ENCODE measurements at regions not wholly inside any gene's neighbourhood (a gene's known extent, or its start where the extent isn't known, plus 50 kb on each side); places are given as distances from the start of the nearest gene placed in this dataset.

- Mint-ChIP-seq H3K4me1 (ENCODE audit: low read depth, unreplicated experiment) (no peaks in the 10 kb centered on the region), H3K4me3 (ENCODE audit: low read depth, unreplicated experiment) (no peak overlapping the region), H3K9me3 (ENCODE audit: low read depth, unreplicated experiment) (peaks cover 3% of the 10 kb centered on the region), H3K27me3 (ENCODE audit: unreplicated experiment) (peaks cover 7% of the 10 kb centered on the region), H3K27ac (ENCODE audit: unreplicated experiment) (no peak overlapping the region), H3K36me3 (ENCODE audit: insufficient read depth, unreplicated experiment) (no peaks in the 10 kb centered on the region)
- no peak for DNase-seq
- intact Hi-C loops (cut with micrococcal nuclease; ENCODE audit: unreplicated experiment): no loop called here
- CTCF ChIA-PET: no interaction called here
- no TSS peak for BruUV-seq (replicated peaks)
- TF ChIP-seq CTCF (IDR thresholded peaks at IDR 0.05; ENCODE audit: unreplicated experiment): no peak
Observed at GRCh38 chr11:43130616-43131015, 181.2 kb upstream of the API5 start.

GRCh38 chr11:43135966-43136534 lies 175.7 kb upstream of the API5 start:
- no peak for DNase-seq
- CTCF ChIA-PET: no interaction called here
- intact Hi-C loops (cut with micrococcal nuclease; ENCODE audit: unreplicated experiment): no loop called here
- Mint-ChIP-seq H3K27ac (ENCODE audit: unreplicated experiment) (no peak overlapping the region), H3K36me3 (ENCODE audit: insufficient read depth, unreplicated experiment) (no peaks in the 10 kb centered on the region), H3K9me3 (ENCODE audit: low read depth, unreplicated experiment) (peaks cover 3% of the 10 kb centered on the region), H3K4me1 (ENCODE audit: low read depth, unreplicated experiment) (no peaks in the 10 kb centered on the region), H3K4me3 (ENCODE audit: low read depth, unreplicated experiment) (no peak overlapping the region), H3K27me3 (ENCODE audit: unreplicated experiment) (no peaks in the 10 kb centered on the region)
- TF ChIP-seq CTCF (IDR thresholded peaks at IDR 0.05; ENCODE audit: unreplicated experiment): no peak
- no TSS peak for BruUV-seq (replicated peaks)

- Mint-ChIP-seq H3K4me3 (ENCODE audit: low read depth, unreplicated experiment) (no peak overlapping the region), H3K27me3 (ENCODE audit: unreplicated experiment) (no peaks in the 10 kb centered on the region), H3K4me1 (ENCODE audit: low read depth, unreplicated experiment) (no peaks in the 10 kb centered on the region), H3K9me3 (ENCODE audit: low read depth, unreplicated experiment) (no peaks in the 10 kb centered on the region), H3K36me3 (ENCODE audit: insufficient read depth, unreplicated experiment) (no peaks in the 10 kb centered on the region), H3K27ac (ENCODE audit: unreplicated experiment) (no peak overlapping the region)
- CTCF ChIA-PET: no interaction called here
- no TSS peak for BruUV-seq (replicated peaks)
- DNase-seq: no peak
- TF ChIP-seq CTCF (IDR thresholded peaks at IDR 0.05; ENCODE audit: unreplicated experiment): no peak
- intact Hi-C loops (cut with micrococcal nuclease; ENCODE audit: unreplicated experiment): no loop called here
Observed at GRCh38 chr11:43138621-43139140, 173.1 kb upstream of the API5 start.

DNA sequence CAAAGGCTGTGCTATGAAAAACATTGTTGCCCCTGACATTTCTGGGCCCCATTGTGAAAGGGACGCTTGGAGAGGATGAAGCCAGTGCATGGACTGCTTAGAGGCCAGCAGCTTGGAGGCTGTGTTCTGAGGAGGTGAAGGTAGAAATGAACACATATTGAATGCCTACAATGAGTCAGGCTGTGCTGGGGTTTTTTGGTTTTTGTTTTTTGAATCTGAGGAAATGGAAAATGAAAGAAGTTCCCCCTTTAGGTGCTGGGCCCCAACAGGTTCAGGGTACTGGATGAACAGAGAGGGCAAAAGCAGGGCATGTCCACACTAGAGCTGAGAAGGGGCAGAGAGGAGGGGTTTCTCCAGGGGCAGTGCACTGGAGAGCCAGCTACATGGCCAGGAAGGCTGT lies 166.1 kb upstream of the API5 start:
- Mint-ChIP-seq H3K27me3 (ENCODE audit: unreplicated experiment) (no peaks in the 10 kb centered on the region), H3K9me3 (ENCODE audit: low read depth, unreplicated experiment) (peaks cover 4% of the 10 kb centered on the region), H3K36me3 (ENCODE audit: insufficient read depth, unreplicated experiment) (peaks cover 4% of the 10 kb centered on the region), H3K4me3 (ENCODE audit: low read depth, unreplicated experiment) (no peak overlapping the region), H3K4me1 (ENCODE audit: low read depth, unreplicated experiment) (no peaks in the 10 kb centered on the region), H3K27ac (ENCODE audit: unreplicated experiment) (no peak overlapping the region)
- intact Hi-C loops (cut with micrococcal nuclease; ENCODE audit: unreplicated experiment): no loop called here
- no peak for DNase-seq
- CTCF ChIA-PET: no interaction called here
- BruUV-seq (replicated peaks): no TSS peak
- TF ChIP-seq CTCF (IDR thresholded peaks at IDR 0.05; ENCODE audit: unreplicated experiment): no peak
